ENCODE measurements at regions not wholly inside any gene's neighbourhood (a gene's known extent, or its start where the extent isn't known, plus 50 kb on each side); places are given as distances from the start of the nearest gene placed in this dataset.
"Not testable (repeated sequence)": the region's sequence is repeated elsewhere in the genome, so short reads cannot be mapped to it uniquely, and the experiment has no call there.

- TF ChIP-seq CTCF (IDR thresholded peaks at IDR 0.05; ENCODE audit: low read depth, low read length); POLR2A (IDR thresholded peaks at IDR 0.05; ENCODE audit: extremely low read depth, insufficient read length): not testable (repeated sequence)
Measured at GRCh38 chr13:40054422-40054821, 399.0 kb downstream of the COG6 start.

All from NB4 (cell line).